Activated CD8-positive, alpha-beta memory T cell treated with anti-CD3 and anti-CD28 coated beads, Interleukin-2, amount 10 ng/mL, durations not matched to agents 7 days and 5 days (primary cell): ENCODE measurements at regions not wholly inside any gene's neighbourhood (a gene's known extent, or its start where the extent isn't known, plus 50 kb on each side); places are given as distances from the start of the nearest gene placed in this dataset.

Experiments used
- ATAC-seq: fragments of 150-1000 bp; cut with Tn5 transposase; one replicate; pipeline ENCODE4 v1.10.0; 2021; ENCODE audit warnings: moderate library complexity
- CTCF ChIA-PET: fragments of 350-600 bp; sonication (Branson Sonifier 250); formaldehyde crosslinking; loops from one replicate; lab custom pipeline; 2021; ENCODE audit warnings: antibody characterized with exemption; lab: Charles Lee
- DNase-seq: peaks from one replicate; pipeline ENCODE4 v3.0.0-alpha.2; 2020
- H3K27ac Mint-ChIP-seq: one replicate; pipeline ENCODE4 v1.8.0; 2021; ENCODE audit warnings: mild to moderate bottlenecking, mixed read lengths
- H3K27me3 Mint-ChIP-seq: one replicate; pipeline ENCODE4 v1.8.0; 2021; ENCODE audit warnings: mixed read lengths
- H3K36me3 Mint-ChIP-seq: one replicate; pipeline ENCODE4 v1.8.0; 2021; ENCODE audit warnings: mild to moderate bottlenecking, mixed read lengths
- H3K4me1 Mint-ChIP-seq: one replicate; pipeline ENCODE4 v1.8.0; 2021; ENCODE audit warnings: mixed read lengths
- H3K4me3 Mint-ChIP-seq: one replicate; pipeline ENCODE4 v1.8.0; 2021; ENCODE audit warnings: mild to moderate bottlenecking, moderate library complexity, mixed read lengths
- H3K9me3 Mint-ChIP-seq: one replicate; pipeline ENCODE4 v1.8.0; 2022; ENCODE audit warnings: low read depth, mixed read lengths

GRCh38 chr21:32216293-32216692, 62.6 kb downstream of the MIS18A start:
- H3K4me3 Mint-ChIP-seq = no peak overlapping the region
- DNase-seq (no peak), ATAC-seq (no peak)
- no peaks in the 10 kb centered on the region for H3K9me3 Mint-ChIP-seq
- no peaks in the 10 kb centered on the region for H3K4me1 Mint-ChIP-seq
- peaks cover 2% of the 10 kb centered on the region for H3K36me3 Mint-ChIP-seq
- H3K27ac Mint-ChIP-seq = no peak overlapping the region
- CTCF ChIA-PET = no interaction called here
- H3K27me3 Mint-ChIP-seq = peaks cover 19% of the 10 kb centered on the region

GRCh38 chr21:32215306-32215685, 63.6 kb downstream of the MIS18A start:
- no peak overlapping the region for H3K27ac Mint-ChIP-seq
- no peaks in the 10 kb centered on the region for H3K4me1 Mint-ChIP-seq
- DNase-seq = no peak
- no peaks in the 10 kb centered on the region for H3K9me3 Mint-ChIP-seq
- peaks cover 12% of the 10 kb centered on the region for H3K27me3 Mint-ChIP-seq
- CTCF ChIA-PET = no interaction called here
- H3K4me3 Mint-ChIP-seq = no peak overlapping the region
- peaks cover 2% of the 10 kb centered on the region for H3K36me3 Mint-ChIP-seq
- ATAC-seq = no peak

GRCh38 chr21:32214654-32215305, 64.1 kb downstream of the MIS18A start:
- peaks cover 2% of the 10 kb centered on the region for H3K36me3 Mint-ChIP-seq
- CTCF ChIA-PET = no interaction called here
- no peak overlapping the region for H3K4me3 Mint-ChIP-seq
- peaks cover 12% of the 10 kb centered on the region for H3K27me3 Mint-ChIP-seq
- no peaks in the 10 kb centered on the region for H3K9me3 Mint-ChIP-seq
- H3K4me1 Mint-ChIP-seq = no peaks in the 10 kb centered on the region
- ATAC-seq (no peak), DNase-seq (no peak)
- H3K27ac Mint-ChIP-seq = no peak overlapping the region

DNA sequence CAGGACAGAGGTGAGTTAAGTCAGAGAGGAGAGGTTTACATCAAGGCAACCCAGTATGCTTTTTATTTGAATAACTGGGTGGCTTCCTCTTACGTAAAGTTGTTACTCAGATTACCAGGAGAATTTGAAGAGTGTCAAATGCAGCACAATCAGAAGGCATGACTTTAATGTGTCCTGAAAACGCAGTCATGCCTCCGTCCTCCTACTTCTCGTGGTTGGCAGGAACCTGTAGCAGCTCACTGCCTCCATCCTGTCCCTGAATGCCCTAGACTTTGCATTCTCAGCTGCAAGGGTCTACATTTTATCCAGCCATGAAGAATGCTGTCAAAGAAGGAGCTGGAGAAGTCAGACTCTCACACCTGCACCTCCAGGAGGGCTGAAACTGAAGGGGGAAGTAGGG, 66.7 kb downstream of the MIS18A start:
- H3K9me3 Mint-ChIP-seq = no peaks in the 10 kb centered on the region
- no peaks in the 10 kb centered on the region for H3K36me3 Mint-ChIP-seq

GRCh38 chr21:32211306-32211705, 67.5 kb downstream of the MIS18A start:
- H3K9me3 Mint-ChIP-seq = no peaks in the 10 kb centered on the region

More for the DNA sequence above, 66.7 kb downstream of the MIS18A start:
- ATAC-seq (no peak), DNase-seq (no peak)
- Mint-ChIP-seq H3K27me3 (peaks cover 5% of the 10 kb centered on the region), H3K27ac (no peak overlapping the region), H3K4me1 (no peaks in the 10 kb centered on the region), H3K4me3 (no peak overlapping the region)
- CTCF ChIA-PET = no interaction called here

GRCh38 chr21:32209580-32209979, 69.3 kb downstream of the MIS18A start:
- H3K4me3 Mint-ChIP-seq = no peak overlapping the region
- no peaks in the 10 kb centered on the region for H3K4me1 Mint-ChIP-seq
- no peak overlapping the region for H3K27ac Mint-ChIP-seq
- DNase-seq = no peak
- no peaks in the 10 kb centered on the region for H3K36me3 Mint-ChIP-seq
- H3K9me3 Mint-ChIP-seq = no peaks in the 10 kb centered on the region
- CTCF ChIA-PET = no interaction called here
- no peak for ATAC-seq
- H3K27me3 Mint-ChIP-seq = no peaks in the 10 kb centered on the region

More at GRCh38 chr21:32211306-32211705, 67.5 kb downstream of the MIS18A start:
- Mint-ChIP-seq H3K27me3 (peaks cover 5% of the 10 kb centered on the region), H3K36me3 (no peaks in the 10 kb centered on the region), H3K27ac (no peak overlapping the region), H3K4me1 (no peaks in the 10 kb centered on the region), H3K4me3 (no peak overlapping the region)
- CTCF ChIA-PET = no interaction called here
- no peak for DNase-seq
- no peak for ATAC-seq

GRCh38 chr21:32207406-32207716, 71.5 kb downstream of the MIS18A start:
- no peaks in the 10 kb centered on the region for H3K36me3 Mint-ChIP-seq
- ATAC-seq (no peak), DNase-seq (no peak)
- no peaks in the 10 kb centered on the region for H3K27me3 Mint-ChIP-seq
- H3K4me1 Mint-ChIP-seq = no peaks in the 10 kb centered on the region
- no peak overlapping the region for H3K27ac Mint-ChIP-seq
- no peak overlapping the region for H3K4me3 Mint-ChIP-seq
- no peaks in the 10 kb centered on the region for H3K9me3 Mint-ChIP-seq
- CTCF ChIA-PET = no interaction called here

GRCh38 chr21:32206631-32207405, 72.0 kb downstream of the MIS18A start:
- no peak for ATAC-seq
- H3K36me3 Mint-ChIP-seq = no peaks in the 10 kb centered on the region
- H3K27me3 Mint-ChIP-seq = no peaks in the 10 kb centered on the region
- H3K4me1 Mint-ChIP-seq = no peaks in the 10 kb centered on the region
- no peak for DNase-seq
- H3K4me3 Mint-ChIP-seq = no peak overlapping the region
- H3K9me3 Mint-ChIP-seq = no peaks in the 10 kb centered on the region
- CTCF ChIA-PET = no interaction called here
- H3K27ac Mint-ChIP-seq = no peak overlapping the region

DNA sequence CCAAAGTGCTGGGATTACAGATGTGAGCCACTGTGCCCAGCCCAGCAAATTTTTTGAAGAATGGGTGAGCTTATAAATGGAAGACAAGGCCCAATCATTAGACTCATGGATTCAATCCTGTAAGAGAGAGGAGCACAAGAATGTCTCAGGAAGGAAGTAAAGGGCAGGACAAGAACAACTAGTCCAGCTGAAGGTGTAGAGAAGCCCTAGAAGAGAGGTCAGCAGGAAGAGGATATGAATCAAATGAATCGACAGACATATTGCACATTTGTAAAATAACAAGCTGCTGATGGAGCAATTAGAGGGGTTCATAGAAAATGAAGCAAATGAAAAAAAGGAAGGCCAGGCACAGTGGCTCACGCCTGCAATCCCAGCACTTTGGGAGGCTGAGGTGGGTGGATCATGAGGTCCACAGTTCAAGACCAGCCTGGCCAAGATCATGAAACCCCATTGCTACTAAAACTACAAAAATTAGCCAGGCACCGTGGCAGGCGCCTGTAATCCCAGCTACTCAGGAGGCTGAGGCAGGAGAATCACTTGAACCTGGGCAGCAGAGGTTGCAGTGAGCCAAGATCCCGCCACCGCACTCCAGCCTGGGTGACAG, 74.9 kb downstream of the MIS18A start:
- Mint-ChIP-seq H3K27me3 (no peaks in the 10 kb centered on the region), H3K4me3 (no peak overlapping the region), H3K27ac (no peak overlapping the region), H3K4me1 (no peaks in the 10 kb centered on the region), H3K36me3 (no peaks in the 10 kb centered on the region), H3K9me3 (no peaks in the 10 kb centered on the region)
- CTCF ChIA-PET = no interaction called here
- no peak for DNase-seq
- no peak for ATAC-seq

DNA sequence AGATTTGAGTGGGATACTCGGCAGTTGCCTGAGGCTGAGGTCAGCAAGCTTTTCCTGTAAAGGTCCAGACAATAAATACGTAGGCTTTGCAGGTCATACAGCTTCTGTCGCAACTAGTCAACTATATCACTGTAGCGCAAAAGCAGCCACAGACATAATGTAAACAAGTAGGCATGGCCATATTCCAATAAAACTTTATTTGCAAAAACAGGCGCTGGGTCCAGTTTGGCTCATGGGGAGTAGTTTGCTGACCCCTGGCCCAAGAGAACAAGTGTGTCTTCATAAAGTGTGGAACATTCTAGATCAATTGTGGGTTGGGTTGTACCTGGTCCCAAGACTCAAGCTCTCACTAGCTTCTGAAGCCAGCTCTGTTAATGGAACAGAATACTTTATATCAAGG, 78.8 kb downstream of the MIS18A start:
- CTCF ChIA-PET = no interaction called here
- Mint-ChIP-seq H3K4me1 (no peaks in the 10 kb centered on the region), H3K9me3 (no peaks in the 10 kb centered on the region), H3K4me3 (no peak overlapping the region), H3K27me3 (peaks cover 4% of the 10 kb centered on the region), H3K36me3 (no peaks in the 10 kb centered on the region), H3K27ac (no peak overlapping the region)
- no peak for ATAC-seq
- DNase-seq = no peak

DNA sequence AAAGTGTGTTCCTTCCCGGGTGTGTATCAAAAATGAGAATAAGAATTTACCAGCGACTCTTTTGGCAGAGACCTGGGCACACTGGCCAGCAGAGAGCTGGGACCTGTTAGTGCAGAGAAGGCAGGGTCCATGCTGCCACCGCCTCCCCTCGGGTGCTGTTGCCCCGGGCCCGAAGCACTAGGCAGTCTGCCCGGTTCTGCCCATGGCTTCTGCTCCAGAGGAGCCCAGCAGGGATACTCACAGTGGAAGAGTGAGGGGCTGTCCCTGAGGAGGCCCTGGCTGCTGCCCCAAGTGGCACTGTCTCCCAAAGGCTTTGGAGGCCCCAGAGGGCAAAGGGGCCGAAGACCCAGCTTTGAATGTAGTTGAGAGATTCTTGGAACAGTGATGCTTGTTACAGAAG, 80.5 kb downstream of the MIS18A start:
- no peaks in the 10 kb centered on the region for H3K4me1 Mint-ChIP-seq
- peaks cover 4% of the 10 kb centered on the region for H3K27me3 Mint-ChIP-seq
- no peak overlapping the region for H3K27ac Mint-ChIP-seq
- H3K4me3 Mint-ChIP-seq = no peak overlapping the region
- no peaks in the 10 kb centered on the region for H3K36me3 Mint-ChIP-seq
- DNase-seq (no peak), ATAC-seq (no peak)
- no peaks in the 10 kb centered on the region for H3K9me3 Mint-ChIP-seq
- CTCF ChIA-PET = no interaction called here

GRCh38 chr21:32197896-32198295, 81.0 kb downstream of the MIS18A start:
- Mint-ChIP-seq H3K27me3 (peaks cover 4% of the 10 kb centered on the region), H3K4me3 (no peak overlapping the region), H3K27ac (no peak overlapping the region), H3K36me3 (no peaks in the 10 kb centered on the region), H3K4me1 (no peaks in the 10 kb centered on the region), H3K9me3 (no peaks in the 10 kb centered on the region)
- DNase-seq = no peak
- ATAC-seq = no peak
- CTCF ChIA-PET = no interaction called here

GRCh38 chr21:32196001-32196400, 82.8 kb downstream of the MIS18A start:
- no peak overlapping the region for H3K4me3 Mint-ChIP-seq
- H3K27ac Mint-ChIP-seq = no peak overlapping the region
- H3K9me3 Mint-ChIP-seq = no peaks in the 10 kb centered on the region
- no peaks in the 10 kb centered on the region for H3K4me1 Mint-ChIP-seq
- CTCF ChIA-PET = no interaction called here
- no peaks in the 10 kb centered on the region for H3K36me3 Mint-ChIP-seq
- peaks cover 6% of the 10 kb centered on the region for H3K27me3 Mint-ChIP-seq
- no peak for ATAC-seq
- DNase-seq = no peak

- CTCF ChIA-PET = no interaction called here
- H3K27ac Mint-ChIP-seq = no peak overlapping the region
- peaks cover 6% of the 10 kb centered on the region for H3K27me3 Mint-ChIP-seq
- no peaks in the 10 kb centered on the region for H3K4me1 Mint-ChIP-seq
- H3K4me3 Mint-ChIP-seq = no peak overlapping the region
- ATAC-seq (no peak), DNase-seq (no peak)
- no peaks in the 10 kb centered on the region for H3K36me3 Mint-ChIP-seq
- no peaks in the 10 kb centered on the region for H3K9me3 Mint-ChIP-seq
Observed at GRCh38 chr21:32193098-32193465, 85.8 kb downstream of the MIS18A start.
